OCI-LY3 (cell line): ENCODE measurements at regions not wholly inside any gene's neighbourhood (a gene's known extent, or its start where the extent isn't known, plus 50 kb on each side); places are given as distances from the start of the nearest gene placed in this dataset.

Experiments used
- H2AFZ ChIP-seq: fragments of 200-600, 300-600 bp; shearing (Covaris generic); 2 replicates; pipeline ENCODE4 v1.6.0; 2014; ENCODE audit warnings: antibody characterized with exemption, low read depth, low read length
- H3K27ac ChIP-seq: fragments of 200-600, 300-600 bp; sonication (generic); 2 replicates; pipeline ENCODE4 v1.5.1; 2014; ENCODE audit warnings: mild to moderate bottlenecking, low read length, moderate library complexity, mixed read lengths
- H3K27me3 ChIP-seq: fragments of 200-600, 300-600 bp; sonication (generic); 2 replicates; pipeline ENCODE4 v1.6.1; 2014; ENCODE audit warnings: low read depth, low read length, mixed read lengths
- H3K36me3 ChIP-seq: fragments of 200-600, 300-600 bp; sonication (generic); replicated peaks from 2 replicates; pipeline ENCODE3; 2014; ENCODE audit warnings: low read depth, low read length, mixed read lengths
- H3K4me1 ChIP-seq: fragments of 300-600, 200-600 bp; sonication (generic); 2 replicates; pipeline ENCODE4 v1.6.1; 2014; ENCODE audit warnings: low read length, mixed read lengths
- H3K4me2 ChIP-seq: fragments of 200-600, 300-600 bp; sonication (generic); 2 replicates; pipeline ENCODE4 v1.6.1; 2014; ENCODE audit warnings: low read length, mixed read lengths
- H3K4me3 ChIP-seq: fragments of 300-600, 200-600 bp; sonication (generic); 2 replicates; pipeline ENCODE4 v1.5.1; 2014; ENCODE audit warnings: antibody characterized with exemption, mild to moderate bottlenecking, low read length, moderate library complexity
- H3K79me2 ChIP-seq: fragments of 300-600, 200-600 bp; shearing (Covaris generic); 2 replicates; pipeline ENCODE4 v1.6.1; 2014; ENCODE audit warnings: mild to moderate bottlenecking, low read length, mixed read lengths
- H3K9ac ChIP-seq: fragments of 300-600, 200-600 bp; shearing (Covaris generic); 2 replicates; pipeline ENCODE4 v1.6.0; 2014; ENCODE audit warnings: mild to moderate bottlenecking, low read length, moderate library complexity
- H3K9me3 ChIP-seq: fragments of 200-600, 300-600 bp; shearing (Covaris generic); 2 replicates; pipeline ENCODE4 v1.6.1; 2014; ENCODE audit warnings: low read length, mixed read lengths; ENCODE audit not compliant: insufficient read depth
- H4K20me1 ChIP-seq: fragments of 200-600, 300-600 bp; sonication (generic); 2 replicates; pipeline ENCODE4 v1.6.1; 2016; ENCODE audit warnings: low read length, mixed read lengths; ENCODE audit not compliant: insufficient read depth
- CTCF ChIP-seq: fragments of 200-600, 300-600 bp; sonication (generic); IDR thresholded peaks from 2 replicates; pipeline ENCODE4 v1.5.1; 2014; ENCODE audit warnings: antibody characterized with exemption, low read length, low read depth
- EZH2phosphoT487 ChIP-seq: fragments of 200-600 bp; shearing (Covaris generic); IDR thresholded peaks from 2 replicates; pipeline ENCODE4 v1.6.1; 2018; ENCODE audit warnings: antibody characterized with exemption, mixed run types, low read depth

GRCh38 chr14:47863441-47863840, 188.0 kb upstream of the MDGA2 start:
- no peaks in the 10 kb centered on the region for H3K79me2 ChIP-seq
- no peak overlapping the region for H3K4me2 ChIP-seq
- no peaks in the 10 kb centered on the region for H3K27me3 ChIP-seq
- no peaks in the 10 kb centered on the region for H3K9me3 ChIP-seq
- TF ChIP-seq EZH2phosphoT487, result no peak
- TF ChIP-seq CTCF, result no peak
- H3K27ac ChIP-seq, result no peak overlapping the region
- H3K4me3 ChIP-seq, result no peak overlapping the region
- H3K4me1 ChIP-seq, result no peaks in the 10 kb centered on the region
- no peaks in the 10 kb centered on the region for H3K36me3 ChIP-seq
- H3K9ac ChIP-seq, result no peak overlapping the region
- no peaks in the 10 kb centered on the region for H4K20me1 ChIP-seq
- no peak overlapping the region for H2AFZ ChIP-seq

GRCh38 chr14:47857646-47858045, 182.2 kb upstream of the MDGA2 start:
- no peak overlapping the region for H3K9ac ChIP-seq
- H2AFZ ChIP-seq, result 0 out of 2 replicates have a peak overlapping the region, but pooled peaks have one; percentile 36
- TF ChIP-seq EZH2phosphoT487 (no peak), CTCF (no peak)
- H3K9me3 ChIP-seq, result no peaks in the 10 kb centered on the region
- H3K79me2 ChIP-seq, result no peaks in the 10 kb centered on the region
- H3K27ac ChIP-seq, result no peak overlapping the region
- no peaks in the 10 kb centered on the region for H3K27me3 ChIP-seq
- H3K4me1 ChIP-seq, result peaks cover 8% of the 10 kb centered on the region; the same call in 1 of the 2 replicates
- peak overlapping the region; percentile 33; the same call in 1 of the 2 replicates for H3K4me2 ChIP-seq
- no peaks in the 10 kb centered on the region for H4K20me1 ChIP-seq
- no peaks in the 10 kb centered on the region for H3K36me3 ChIP-seq
- no peak overlapping the region for H3K4me3 ChIP-seq

- Histone ChIP-seq H4K20me1 (no peaks in the 10 kb centered on the region), H3K4me1 (peaks cover 3% of the 10 kb centered on the region; the same call in 1 of the 2 replicates), H3K27me3 (no peaks in the 10 kb centered on the region), H3K4me3 (no peak overlapping the region), H3K27ac (no peak overlapping the region), H2AFZ (no peak overlapping the region), H3K4me2 (no peak overlapping the region), H3K79me2 (no peaks in the 10 kb centered on the region), H3K36me3 (no peaks in the 10 kb centered on the region), H3K9ac (no peak overlapping the region), H3K9me3 (no peaks in the 10 kb centered on the region)
- TF ChIP-seq EZH2phosphoT487 (no peak), CTCF (no peak)
Measured at GRCh38 chr14:47852278-47852677, 176.9 kb upstream of the MDGA2 start.

- TF ChIP-seq CTCF (no peak), EZH2phosphoT487 (no peak)
- no peak overlapping the region for H3K27ac ChIP-seq
- no peak overlapping the region for H2AFZ ChIP-seq
- no peaks in the 10 kb centered on the region for H3K9me3 ChIP-seq
- H3K4me1 ChIP-seq, result no peaks in the 10 kb centered on the region
- H3K4me3 ChIP-seq, result no peak overlapping the region
- H3K79me2 ChIP-seq, result no peaks in the 10 kb centered on the region
- no peaks in the 10 kb centered on the region for H3K36me3 ChIP-seq
- no peaks in the 10 kb centered on the region for H3K27me3 ChIP-seq
- H3K9ac ChIP-seq, result no peak overlapping the region
- H3K4me2 ChIP-seq, result no peak overlapping the region
- no peaks in the 10 kb centered on the region for H4K20me1 ChIP-seq
Measured at GRCh38 chr14:47846008-47846407, 170.6 kb upstream of the MDGA2 start.
